ENCODE measurements at regions not wholly inside any gene's neighbourhood (a gene's known extent, or its start where the extent isn't known, plus 50 kb on each side); places are given as distances from the start of the nearest gene placed in this dataset.
"Not testable (repeated sequence)": the region's sequence is repeated elsewhere in the genome, so short reads cannot be mapped to it uniquely, and the experiment has no call there.

DNA sequence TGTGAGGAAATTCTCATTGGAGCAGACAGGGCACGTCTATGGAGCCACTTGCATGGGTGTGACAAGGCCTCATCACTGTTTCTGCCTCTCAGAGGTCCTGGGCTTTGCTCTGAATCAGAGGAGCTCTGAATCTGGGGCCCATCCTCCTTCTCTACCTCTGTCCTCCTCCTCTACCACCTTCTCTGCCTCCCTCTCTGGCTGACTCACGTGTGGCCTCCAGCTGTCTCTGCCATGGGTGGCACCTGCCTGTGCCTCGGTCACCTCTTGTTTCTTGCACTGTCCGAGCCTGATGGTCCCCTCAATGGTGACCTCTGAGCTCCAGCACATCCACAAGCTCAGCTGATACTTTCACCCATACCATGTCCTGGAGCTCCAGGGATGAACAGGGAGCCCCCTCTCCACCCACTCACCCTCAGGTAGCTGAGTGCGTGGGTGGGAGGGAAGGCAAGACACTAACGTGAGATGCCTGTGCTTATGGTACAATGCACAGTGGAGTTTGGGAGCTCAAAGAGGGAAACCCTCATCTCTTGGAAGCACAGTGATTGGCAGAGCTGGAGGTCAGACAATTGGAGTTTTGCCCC is 116.4 kb upstream of the CRHR1 start:
- no peak overlapping the region for H3K4me3 ChIP-seq (ENCODE audit: low read depth, low read length)
- no peak for DNase-seq (ENCODE audit: low read depth)
- TF ChIP-seq, protein P1, sequence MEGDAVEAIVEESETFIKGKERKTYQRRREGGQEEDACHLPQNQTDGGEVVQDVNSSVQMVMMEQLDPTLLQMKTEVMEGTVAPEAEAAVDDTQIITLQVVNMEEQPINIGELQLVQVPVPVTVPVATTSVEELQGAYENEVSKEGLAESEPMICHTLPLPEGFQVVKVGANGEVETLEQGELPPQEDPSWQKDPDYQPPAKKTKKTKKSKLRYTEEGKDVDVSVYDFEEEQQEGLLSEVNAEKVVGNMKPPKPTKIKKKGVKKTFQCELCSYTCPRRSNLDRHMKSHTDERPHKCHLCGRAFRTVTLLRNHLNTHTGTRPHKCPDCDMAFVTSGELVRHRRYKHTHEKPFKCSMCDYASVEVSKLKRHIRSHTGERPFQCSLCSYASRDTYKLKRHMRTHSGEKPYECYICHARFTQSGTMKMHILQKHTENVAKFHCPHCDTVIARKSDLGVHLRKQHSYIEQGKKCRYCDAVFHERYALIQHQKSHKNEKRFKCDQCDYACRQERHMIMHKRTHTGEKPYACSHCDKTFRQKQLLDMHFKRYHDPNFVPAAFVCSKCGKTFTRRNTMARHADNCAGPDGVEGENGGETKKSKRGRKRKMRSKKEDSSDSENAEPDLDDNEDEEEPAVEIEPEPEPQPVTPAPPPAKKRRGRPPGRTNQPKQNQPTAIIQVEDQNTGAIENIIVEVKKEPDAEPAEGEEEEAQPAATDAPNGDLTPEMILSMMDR (conservative IDR thresholded peaks at IDR 0.05; ENCODE audit: low read depth, low read length) = no peak

DNA sequence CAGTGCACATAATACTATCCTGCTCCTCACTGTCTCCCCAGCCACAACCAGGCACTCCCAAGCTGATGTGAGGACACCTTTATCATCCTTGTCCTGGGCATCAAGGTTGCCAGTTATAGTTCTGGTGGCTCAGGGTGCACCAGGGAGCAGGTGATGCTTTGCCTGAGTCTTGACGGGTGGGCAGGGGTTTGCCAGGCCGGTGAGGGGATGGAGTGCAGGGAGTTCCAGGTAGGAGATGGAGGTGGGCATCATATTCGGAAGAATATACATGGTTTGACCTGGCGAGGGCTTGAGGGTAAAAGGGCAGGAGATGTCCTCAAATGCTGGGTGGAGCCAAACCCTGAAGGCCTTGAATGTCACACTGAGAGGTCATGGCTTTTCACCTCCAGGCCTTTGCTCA is 115.8 kb upstream of the CRHR1 start:
- H3K4me3 ChIP-seq (ENCODE audit: low read depth, low read length) = no peak overlapping the region
- TF ChIP-seq, protein P1 (conservative IDR thresholded peaks at IDR 0.05; ENCODE audit: low read depth, low read length) = no peak
- no peak for DNase-seq (ENCODE audit: low read depth)

DNA sequence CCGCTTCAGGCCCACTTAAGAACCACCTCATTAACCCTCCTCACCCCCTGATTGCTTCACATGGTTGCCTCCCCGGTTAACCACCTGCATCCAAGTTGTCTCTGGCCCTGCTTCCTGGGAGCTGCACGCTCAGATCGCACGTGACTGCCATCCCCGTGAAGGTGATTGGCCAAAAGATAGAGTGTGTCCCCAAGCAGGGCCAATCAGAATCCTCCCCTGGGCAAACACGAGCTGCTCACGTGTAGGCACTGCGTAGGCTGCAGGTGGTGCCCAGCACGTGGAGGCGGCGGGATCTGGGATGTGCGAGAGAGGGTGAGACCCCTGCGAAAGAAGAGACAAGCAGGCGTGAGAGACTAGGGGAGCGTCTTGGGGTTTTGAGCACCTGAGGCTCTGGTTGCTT is 111.8 kb upstream of the CRHR1 start:
- TF ChIP-seq, protein P1 (conservative IDR thresholded peaks at IDR 0.05; ENCODE audit: low read depth, low read length) = no peak
- no peak for DNase-seq (ENCODE audit: low read depth)
- no peak overlapping the region for H3K4me3 ChIP-seq (ENCODE audit: low read depth, low read length)

DNA sequence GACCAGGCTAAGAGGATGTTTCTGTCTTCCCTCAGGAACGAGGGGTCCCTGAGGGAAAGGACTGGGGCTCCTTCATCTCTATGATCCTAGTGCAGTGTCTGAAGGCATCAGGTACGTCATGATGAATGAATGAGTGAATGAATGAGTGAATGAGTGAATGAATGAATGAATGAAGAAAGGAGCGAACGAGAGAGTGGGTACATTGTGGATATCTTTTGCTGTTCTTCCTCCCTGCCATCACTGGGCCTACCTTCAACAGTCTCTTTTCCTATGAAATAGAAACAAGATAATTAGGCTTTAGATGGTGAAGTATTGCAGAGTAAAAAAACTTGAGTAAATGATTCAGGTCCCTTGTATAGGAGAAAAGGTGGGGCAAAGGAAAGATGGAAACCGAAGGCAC is 111.3 kb upstream of the CRHR1 start:
- no peak for DNase-seq (ENCODE audit: low read depth)
- TF ChIP-seq, protein P1 (conservative IDR thresholded peaks at IDR 0.05; ENCODE audit: low read depth, low read length) = no peak
- H3K4me3 ChIP-seq (ENCODE audit: low read depth, low read length) = no peak overlapping the region

DNA sequence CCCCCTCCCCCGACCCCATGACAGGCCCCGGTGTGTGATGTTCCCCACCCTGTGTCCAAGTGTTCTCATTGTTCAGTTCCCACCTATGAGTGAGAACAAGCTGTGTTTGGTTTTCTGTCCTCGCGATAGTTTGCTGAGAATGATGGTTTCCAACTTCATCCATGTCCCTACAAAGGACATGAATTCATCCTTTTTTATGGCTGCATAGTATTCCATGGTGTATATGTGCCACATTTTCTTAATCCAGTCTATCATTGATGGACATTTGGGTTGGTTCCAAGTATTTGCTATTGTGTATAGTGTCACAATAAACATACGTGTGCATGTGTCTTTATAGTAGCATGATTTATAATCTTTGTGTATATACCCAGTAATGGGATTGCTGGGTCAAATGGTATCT is 110.4 kb upstream of the CRHR1 start:
- not testable (repeated sequence) for H3K4me3 ChIP-seq (ENCODE audit: low read depth, low read length); DNase-seq (ENCODE audit: low read depth)

DNA sequence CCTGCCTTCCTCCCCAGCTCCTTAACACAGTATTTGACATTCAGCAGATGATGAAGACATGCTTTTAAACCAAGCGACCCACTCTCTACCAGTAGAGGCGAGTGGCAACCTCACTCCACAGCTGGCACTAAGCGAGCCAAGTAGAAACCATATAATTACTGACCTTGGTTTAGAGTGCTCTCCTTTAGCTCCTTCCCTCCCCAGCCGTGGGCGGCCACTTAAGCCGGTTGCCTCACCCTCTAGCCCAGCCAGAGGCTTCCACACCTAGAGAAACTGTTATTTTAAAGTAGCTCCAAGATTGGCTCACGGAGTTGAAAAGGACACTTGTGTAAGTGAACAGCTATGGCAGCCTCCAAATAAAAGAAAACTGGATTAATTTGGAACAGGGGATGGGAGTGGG is 109.1 kb upstream of the CRHR1 start:
- H3K4me3 ChIP-seq (ENCODE audit: low read depth, low read length) = no peak overlapping the region
- TF ChIP-seq, protein P1 (conservative IDR thresholded peaks at IDR 0.05; ENCODE audit: low read depth, low read length) = no peak
- DNase-seq (ENCODE audit: low read depth) = no peak

DNA sequence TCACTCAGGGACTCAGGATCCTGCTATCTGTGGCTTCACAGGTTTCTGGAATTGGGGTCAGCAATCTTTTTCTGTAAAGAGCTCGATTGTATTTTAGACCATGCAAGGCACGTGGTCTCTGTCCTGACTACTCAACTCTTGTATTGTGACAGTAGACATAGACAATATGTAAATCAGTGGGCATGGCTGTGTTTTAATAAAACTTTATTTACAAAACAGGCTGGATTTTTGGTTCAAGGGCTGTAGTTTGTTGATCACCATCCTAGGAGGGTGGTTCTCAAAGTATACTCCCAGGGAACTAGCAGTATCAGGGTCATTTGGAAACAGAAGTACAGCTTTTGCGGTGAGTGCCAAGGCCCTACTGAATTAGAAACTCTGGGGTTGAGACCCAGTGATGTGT is 108.2 kb upstream of the CRHR1 start:
- DNase-seq (ENCODE audit: low read depth) = no peak
- TF ChIP-seq, protein P1 (conservative IDR thresholded peaks at IDR 0.05; ENCODE audit: low read depth, low read length) = no peak
- no peak overlapping the region for H3K4me3 ChIP-seq (ENCODE audit: low read depth, low read length)
